ENCODE measurements at regions not wholly inside any gene's neighbourhood (a gene's known extent, or its start where the extent isn't known, plus 50 kb on each side); places are given as distances from the start of the nearest gene placed in this dataset.

GRCh38 chr10:55497893-55498499 lies 697.0 kb upstream of the PCDH15 start:
- intact Hi-C loops (cut with micrococcal nuclease), result no loop called here
- no peak for DNase-seq (ENCODE audit: low spot score)
- Mint-ChIP-seq H3K27ac (no peak overlapping the region), H3K4me1 (ENCODE audit: low read depth) (no peaks in the 10 kb centered on the region), H3K36me3 (ENCODE audit: low read depth) (no peaks in the 10 kb centered on the region), H3K9me3 (peaks cover under 1% of the 10 kb centered on the region), H3K27me3 (ENCODE audit: low read depth) (no peaks in the 10 kb centered on the region), H3K4me3 (ENCODE audit: low read depth) (no peak overlapping the region)

- intact Hi-C loops (cut with micrococcal nuclease), result no loop called here
- H3K4me3 Mint-ChIP-seq (ENCODE audit: low read depth), result no peak overlapping the region
- no peak for DNase-seq (ENCODE audit: low spot score)
- no peak overlapping the region for H3K27ac Mint-ChIP-seq
- H3K9me3 Mint-ChIP-seq, result peaks cover 7% of the 10 kb centered on the region
- H3K36me3 Mint-ChIP-seq (ENCODE audit: low read depth), result no peaks in the 10 kb centered on the region
- H3K27me3 Mint-ChIP-seq (ENCODE audit: low read depth), result no peaks in the 10 kb centered on the region
- H3K4me1 Mint-ChIP-seq (ENCODE audit: low read depth), result no peaks in the 10 kb centered on the region
These were observed 694.5 kb upstream of the PCDH15 start for GRCh38 chr10:55495555-55495954.

GRCh38 chr10:55491712-55492111 lies 690.7 kb upstream of the PCDH15 start:
- no peaks in the 10 kb centered on the region for H3K27me3 Mint-ChIP-seq (ENCODE audit: low read depth)
- H3K4me3 Mint-ChIP-seq (ENCODE audit: low read depth), result no peak overlapping the region

GRCh38 chr10:55485827-55486226 lies 684.8 kb upstream of the PCDH15 start:
- Mint-ChIP-seq H3K4me3 (ENCODE audit: low read depth) (no peak overlapping the region), H3K9me3 (peaks cover 21% of the 10 kb centered on the region), H3K27ac (no peak overlapping the region), H3K4me1 (ENCODE audit: low read depth) (no peaks in the 10 kb centered on the region), H3K36me3 (ENCODE audit: low read depth) (no peaks in the 10 kb centered on the region), H3K27me3 (ENCODE audit: low read depth) (no peaks in the 10 kb centered on the region)
- intact Hi-C loops (cut with micrococcal nuclease), result no loop called here
- DNase-seq (ENCODE audit: low spot score), result no peak

More at GRCh38 chr10:55491712-55492111, 690.7 kb upstream of the PCDH15 start:
- intact Hi-C loops (cut with micrococcal nuclease), result no loop called here
- DNase-seq (ENCODE audit: low spot score), result no peak
- peaks cover 10% of the 10 kb centered on the region for H3K9me3 Mint-ChIP-seq
- H3K36me3 Mint-ChIP-seq (ENCODE audit: low read depth), result no peaks in the 10 kb centered on the region
- no peak overlapping the region for H3K27ac Mint-ChIP-seq
- H3K4me1 Mint-ChIP-seq (ENCODE audit: low read depth), result no peaks in the 10 kb centered on the region

GRCh38 chr10:55476129-55476528 lies 675.1 kb upstream of the PCDH15 start:
- Mint-ChIP-seq H3K27ac (no peak overlapping the region), H3K36me3 (ENCODE audit: low read depth) (no peaks in the 10 kb centered on the region)

GRCh38 chr10:55474258-55474657 lies 673.2 kb upstream of the PCDH15 start:
- DNase-seq (ENCODE audit: low spot score), result no peak
- Mint-ChIP-seq H3K27ac (no peak overlapping the region), H3K4me1 (ENCODE audit: low read depth) (no peaks in the 10 kb centered on the region), H3K4me3 (ENCODE audit: low read depth) (no peak overlapping the region), H3K36me3 (ENCODE audit: low read depth) (no peaks in the 10 kb centered on the region), H3K27me3 (ENCODE audit: low read depth) (no peaks in the 10 kb centered on the region), H3K9me3 (peaks cover 31% of the 10 kb centered on the region)
- intact Hi-C loops (cut with micrococcal nuclease), result no loop called here

More at GRCh38 chr10:55476129-55476528, 675.1 kb upstream of the PCDH15 start:
- Mint-ChIP-seq H3K9me3 (peaks cover 27% of the 10 kb centered on the region), H3K4me1 (ENCODE audit: low read depth) (no peaks in the 10 kb centered on the region), H3K4me3 (ENCODE audit: low read depth) (no peak overlapping the region), H3K27me3 (ENCODE audit: low read depth) (no peaks in the 10 kb centered on the region)
- intact Hi-C loops (cut with micrococcal nuclease), result no loop called here
- DNase-seq (ENCODE audit: low spot score), result no peak

GRCh38 chr10:55470840-55471239 lies 669.8 kb upstream of the PCDH15 start:
- Mint-ChIP-seq H3K36me3 (ENCODE audit: low read depth) (no peaks in the 10 kb centered on the region), H3K27me3 (ENCODE audit: low read depth) (no peaks in the 10 kb centered on the region), H3K27ac (no peak overlapping the region), H3K9me3 (peaks cover 27% of the 10 kb centered on the region), H3K4me1 (ENCODE audit: low read depth) (no peaks in the 10 kb centered on the region), H3K4me3 (ENCODE audit: low read depth) (no peak overlapping the region)
- no peak for DNase-seq (ENCODE audit: low spot score)
- intact Hi-C loops (cut with micrococcal nuclease), result no loop called here

- Mint-ChIP-seq H3K4me1 (ENCODE audit: low read depth) (no peaks in the 10 kb centered on the region), H3K27ac (no peak overlapping the region), H3K36me3 (ENCODE audit: low read depth) (no peaks in the 10 kb centered on the region), H3K9me3 (peaks cover 20% of the 10 kb centered on the region), H3K4me3 (ENCODE audit: low read depth) (no peak overlapping the region), H3K27me3 (ENCODE audit: low read depth) (no peaks in the 10 kb centered on the region)
- no peak for DNase-seq (ENCODE audit: low spot score)
- intact Hi-C loops (cut with micrococcal nuclease), result no loop called here
These were observed 665.9 kb upstream of the PCDH15 start for GRCh38 chr10:55466806-55467504.

GRCh38 chr10:55464083-55464482 lies 663.1 kb upstream of the PCDH15 start:
- Mint-ChIP-seq H3K27me3 (ENCODE audit: low read depth) (no peaks in the 10 kb centered on the region), H3K4me3 (ENCODE audit: low read depth) (no peak overlapping the region), H3K9me3 (peaks cover 10% of the 10 kb centered on the region), H3K4me1 (ENCODE audit: low read depth) (no peaks in the 10 kb centered on the region), H3K27ac (no peak overlapping the region), H3K36me3 (ENCODE audit: low read depth) (no peaks in the 10 kb centered on the region)
- intact Hi-C loops (cut with micrococcal nuclease), result no loop called here
- no peak for DNase-seq (ENCODE audit: low spot score)

- H3K27ac Mint-ChIP-seq, result no peak overlapping the region
These were observed 659.0 kb upstream of the PCDH15 start for GRCh38 chr10:55460008-55460407.

GRCh38 chr10:55449981-55450380 lies 649.0 kb upstream of the PCDH15 start:
- H3K9me3 Mint-ChIP-seq, result peaks cover 6% of the 10 kb centered on the region
- H3K4me3 Mint-ChIP-seq (ENCODE audit: low read depth), result no peak overlapping the region
- H3K27me3 Mint-ChIP-seq (ENCODE audit: low read depth), result no peaks in the 10 kb centered on the region
- H3K27ac Mint-ChIP-seq, result no peak overlapping the region
- no peaks in the 10 kb centered on the region for H3K4me1 Mint-ChIP-seq (ENCODE audit: low read depth)
- no peaks in the 10 kb centered on the region for H3K36me3 Mint-ChIP-seq (ENCODE audit: low read depth)
- no peak for DNase-seq (ENCODE audit: low spot score)
- intact Hi-C loops (cut with micrococcal nuclease), result no loop called here

More at GRCh38 chr10:55460008-55460407, 659.0 kb upstream of the PCDH15 start:
- Mint-ChIP-seq H3K4me3 (ENCODE audit: low read depth) (no peak overlapping the region), H3K4me1 (ENCODE audit: low read depth) (no peaks in the 10 kb centered on the region), H3K36me3 (ENCODE audit: low read depth) (no peaks in the 10 kb centered on the region), H3K27me3 (ENCODE audit: low read depth) (no peaks in the 10 kb centered on the region), H3K9me3 (peaks cover under 1% of the 10 kb centered on the region)
- DNase-seq (ENCODE audit: low spot score), result no peak
- intact Hi-C loops (cut with micrococcal nuclease), result no loop called here

- no peaks in the 10 kb centered on the region for H3K4me1 Mint-ChIP-seq (ENCODE audit: low read depth)
- no peak for DNase-seq (ENCODE audit: low spot score)
- no peak overlapping the region for H3K27ac Mint-ChIP-seq
- H3K27me3 Mint-ChIP-seq (ENCODE audit: low read depth), result no peaks in the 10 kb centered on the region
- H3K9me3 Mint-ChIP-seq, result peaks cover 20% of the 10 kb centered on the region
- no peaks in the 10 kb centered on the region for H3K36me3 Mint-ChIP-seq (ENCODE audit: low read depth)
- intact Hi-C loops (cut with micrococcal nuclease), result no loop called here
- no peak overlapping the region for H3K4me3 Mint-ChIP-seq (ENCODE audit: low read depth)
These were observed 645.5 kb upstream of the PCDH15 start for GRCh38 chr10:55446441-55447002.

- Mint-ChIP-seq H3K36me3 (ENCODE audit: low read depth) (no peaks in the 10 kb centered on the region), H3K4me3 (ENCODE audit: low read depth) (no peak overlapping the region), H3K9me3 (peaks cover 35% of the 10 kb centered on the region), H3K27me3 (ENCODE audit: low read depth) (no peaks in the 10 kb centered on the region), H3K27ac (no peak overlapping the region), H3K4me1 (ENCODE audit: low read depth) (no peaks in the 10 kb centered on the region)
- no peak for DNase-seq (ENCODE audit: low spot score)
- intact Hi-C loops (cut with micrococcal nuclease), result no loop called here
These were observed 640.7 kb upstream of the PCDH15 start for GRCh38 chr10:55441777-55442176.
